NCI-H748 (cell line): ENCODE measurements at regions not wholly inside any gene's neighbourhood (a gene's known extent, or its start where the extent isn't known, plus 50 kb on each side); places are given as distances from the start of the nearest gene placed in this dataset.
"Not testable (repeated sequence)": the region's sequence is repeated elsewhere in the genome, so short reads cannot be mapped to it uniquely, and the experiment has no call there.

Source experiments
- DNase-seq: peaks from one replicate; lab custom pipeline; 2025; ENCODE audit not compliant: unreplicated experiment; lab: John Stamatoyannopoulos, UW

- no peak for DNase-seq
Observed at GRCh38 chr18:6569813-6570212, 155.1 kb upstream of the L3MBTL4 start.

GRCh38 chr18:6570581-6571238 is 156.0 kb upstream of the L3MBTL4 start:
- no peak for DNase-seq

- peak; percentile 26 for DNase-seq
Observed at GRCh38 chr18:6571239-6571602, 156.5 kb upstream of the L3MBTL4 start.

- DNase-seq, result not testable (repeated sequence)
Observed at GRCh38 chr18:6572192-6572591, 157.3 kb upstream of the ARHGAP28 start.

- no peak for DNase-seq
Observed at GRCh38 chr18:6574631-6575030, 154.9 kb upstream of the ARHGAP28 start.

GRCh38 chr18:6575908-6576307 is 153.6 kb upstream of the ARHGAP28 start:
- DNase-seq, result no peak

- no peak for DNase-seq
Observed at GRCh38 chr18:6576718-6577375, 152.7 kb upstream of the ARHGAP28 start.

- DNase-seq, result no peak
Observed at GRCh38 chr18:6578686-6579085, 150.8 kb upstream of the ARHGAP28 start.

- no peak for DNase-seq
Observed at GRCh38 chr18:6579486-6579885, 150.0 kb upstream of the ARHGAP28 start.

GRCh38 chr18:6580401-6580800 is 149.1 kb upstream of the ARHGAP28 start:
- DNase-seq, result no peak

- no peak for DNase-seq
Observed at GRCh38 chr18:6589923-6590322, 139.6 kb upstream of the ARHGAP28 start.

GRCh38 chr18:6590326-6590725 is 139.2 kb upstream of the ARHGAP28 start:
- no peak for DNase-seq

- DNase-seq, result no peak
Observed at GRCh38 chr18:6591491-6591890, 138.0 kb upstream of the ARHGAP28 start.

GRCh38 chr18:6592522-6592921 is 137.0 kb upstream of the ARHGAP28 start:
- no peak for DNase-seq

- no peak for DNase-seq
Observed at GRCh38 chr18:6593142-6593885, 136.2 kb upstream of the ARHGAP28 start.

GRCh38 chr18:6595666-6596065 is 133.8 kb upstream of the ARHGAP28 start:
- DNase-seq, result no peak

- DNase-seq, result no peak
Observed at GRCh38 chr18:6598657-6599056, 130.9 kb upstream of the ARHGAP28 start.

- no peak for DNase-seq
Observed at GRCh38 chr18:6600667-6601167, 128.8 kb upstream of the ARHGAP28 start.

GRCh38 chr18:6601241-6601640 is 128.3 kb upstream of the ARHGAP28 start:
- DNase-seq, result no peak

GRCh38 chr18:6602365-6602764 is 127.2 kb upstream of the ARHGAP28 start:
- no peak for DNase-seq

GRCh38 chr18:6604573-6604941 is 125.0 kb upstream of the ARHGAP28 start:
- DNase-seq, result peak; percentile 48
